ENCODE measurements at regions not wholly inside any gene's neighbourhood (a gene's known extent, or its start where the extent isn't known, plus 50 kb on each side); places are given as distances from the start of the nearest gene placed in this dataset.
"Not testable (repeated sequence)": the region's sequence is repeated elsewhere in the genome, so short reads cannot be mapped to it uniquely, and the experiment has no call there.

GRCh38 chr5:114050087-114050486 lies 311.8 kb upstream of the KCNN2 start:
- no peak for DNase-seq

- DNase-seq: no peak
These were observed 308.5 kb upstream of the KCNN2 start for GRCh38 chr5:114053372-114053771.

- DNase-seq: no peak
These were observed 307.3 kb upstream of the KCNN2 start for GRCh38 chr5:114054594-114054993.

GRCh38 chr5:114055318-114056184 lies 306.3 kb upstream of the KCNN2 start:
- peak in 40 of 56 donors; percentile 3 to 69 (median 26) for DNase-seq

GRCh38 chr5:114056185-114056538 lies 305.7 kb upstream of the KCNN2 start:
- peak in 1 of 56 donors; percentile 37 for DNase-seq

GRCh38 chr5:114060866-114061265 lies 301.0 kb upstream of the KCNN2 start:
- DNase-seq: no peak

- no peak for DNase-seq
These were observed 298.7 kb upstream of the KCNN2 start for GRCh38 chr5:114062932-114063867.

GRCh38 chr5:114065912-114066311 lies 296.0 kb upstream of the KCNN2 start:
- no peak for DNase-seq

GRCh38 chr5:114070093-114070722 lies 291.7 kb upstream of the KCNN2 start:
- no peak for DNase-seq

GRCh38 chr5:114089259-114089658 lies 272.6 kb upstream of the KCNN2 start:
- no peak for DNase-seq

- DNase-seq: no peak
These were observed 264.3 kb upstream of the KCNN2 start for GRCh38 chr5:114097570-114097969.

GRCh38 chr5:114099161-114099560 lies 262.7 kb upstream of the KCNN2 start:
- no peak for DNase-seq

- DNase-seq: no peak
These were observed 260.7 kb upstream of the KCNN2 start for GRCh38 chr5:114101153-114101552.

GRCh38 chr5:114113604-114114003 lies 248.3 kb upstream of the KCNN2 start:
- DNase-seq: no peak

- no peak for DNase-seq
These were observed 244.9 kb upstream of the KCNN2 start for GRCh38 chr5:114116981-114117380.

- DNase-seq: no peak
These were observed 243.4 kb upstream of the KCNN2 start for GRCh38 chr5:114118511-114118910.

GRCh38 chr5:114120166-114120565 lies 241.7 kb upstream of the KCNN2 start:
- DNase-seq: no peak

- no peak for DNase-seq
These were observed 239.0 kb upstream of the KCNN2 start for GRCh38 chr5:114122852-114123251.

GRCh38 chr5:114123654-114124053 lies 238.2 kb upstream of the KCNN2 start:
- DNase-seq: no peak

- DNase-seq: no peak
These were observed 215.5 kb upstream of the KCNN2 start for GRCh38 chr5:114146398-114146797.

- no peak for DNase-seq
These were observed 213.6 kb upstream of the KCNN2 start for GRCh38 chr5:114148253-114148652.

- DNase-seq: not testable (repeated sequence)
These were observed 213.1 kb upstream of the KCNN2 start for GRCh38 chr5:114148728-114149127.
